Right kidney (tissue), 1 donor: ENCODE measurements at regions not wholly inside any gene's neighbourhood (a gene's known extent, or its start where the extent isn't known, plus 50 kb on each side); places are given as distances from the start of the nearest gene placed in this dataset.
A peak's percentile ranks its signal among the peaks of the same experiment; 100 is the strongest.
"Not testable (repeated sequence)": the region's sequence is repeated elsewhere in the genome, so short reads cannot be mapped to it uniquely, and the experiment has no call there.

ENCODE experiments used
- DNase-seq: peaks from one replicate; pipeline ENCODE4 v3.0.0-alpha.2; 2016

- DNase-seq: not testable (repeated sequence)
These were observed 295.1 kb upstream of the ID2 start for GRCh38 chr2:8386748-8387147.

GRCh38 chr2:8388781-8389180 lies 293.1 kb upstream of the ID2 start:
- no peak for DNase-seq

- no peak for DNase-seq
These were observed 292.3 kb upstream of the ID2 start for GRCh38 chr2:8389431-8390108.

GRCh38 chr2:8391126-8391525 lies 290.7 kb upstream of the ID2 start:
- no peak for DNase-seq

- DNase-seq: no peak
These were observed 290.3 kb upstream of the ID2 start for GRCh38 chr2:8391584-8391983.

GRCh38 chr2:8392098-8392866 lies 289.6 kb upstream of the ID2 start:
- DNase-seq: no peak

- DNase-seq: no peak
These were observed 288.4 kb upstream of the ID2 start for GRCh38 chr2:8393506-8393905.

GRCh38 chr2:8394131-8394530 lies 287.7 kb upstream of the ID2 start:
- no peak for DNase-seq

- no peak for DNase-seq
These were observed 287.1 kb upstream of the ID2 start for GRCh38 chr2:8394569-8395359.

GRCh38 chr2:8395718-8396117 lies 286.1 kb upstream of the ID2 start:
- DNase-seq: no peak

GRCh38 chr2:8398040-8398668 lies 283.7 kb upstream of the ID2 start:
- DNase-seq: no peak

GRCh38 chr2:8399731-8400130 lies 282.1 kb upstream of the ID2 start:
- no peak for DNase-seq

- no peak for DNase-seq
These were observed 281.7 kb upstream of the ID2 start for GRCh38 chr2:8400196-8400595.

GRCh38 chr2:8402222-8402621 lies 279.6 kb upstream of the ID2 start:
- no peak for DNase-seq

GRCh38 chr2:8403876-8404275 lies 278.0 kb upstream of the ID2 start:
- no peak for DNase-seq

GRCh38 chr2:8405334-8405733 lies 276.5 kb upstream of the ID2 start:
- DNase-seq: no peak

GRCh38 chr2:8406271-8406670 lies 275.6 kb upstream of the ID2 start:
- DNase-seq: no peak

- no peak for DNase-seq
These were observed 274.5 kb upstream of the ID2 start for GRCh38 chr2:8407332-8407731.

GRCh38 chr2:8408560-8409460 lies 273.0 kb upstream of the ID2 start:
- no peak for DNase-seq

- no peak for DNase-seq
These were observed 272.2 kb upstream of the ID2 start for GRCh38 chr2:8409461-8410260.

GRCh38 chr2:8412082-8412481 lies 269.8 kb upstream of the ID2 start:
- peak; percentile 16 for DNase-seq
